ENCODE measurements at regions not wholly inside any gene's neighbourhood (a gene's known extent, or its start where the extent isn't known, plus 50 kb on each side); places are given as distances from the start of the nearest gene placed in this dataset.

DNA sequence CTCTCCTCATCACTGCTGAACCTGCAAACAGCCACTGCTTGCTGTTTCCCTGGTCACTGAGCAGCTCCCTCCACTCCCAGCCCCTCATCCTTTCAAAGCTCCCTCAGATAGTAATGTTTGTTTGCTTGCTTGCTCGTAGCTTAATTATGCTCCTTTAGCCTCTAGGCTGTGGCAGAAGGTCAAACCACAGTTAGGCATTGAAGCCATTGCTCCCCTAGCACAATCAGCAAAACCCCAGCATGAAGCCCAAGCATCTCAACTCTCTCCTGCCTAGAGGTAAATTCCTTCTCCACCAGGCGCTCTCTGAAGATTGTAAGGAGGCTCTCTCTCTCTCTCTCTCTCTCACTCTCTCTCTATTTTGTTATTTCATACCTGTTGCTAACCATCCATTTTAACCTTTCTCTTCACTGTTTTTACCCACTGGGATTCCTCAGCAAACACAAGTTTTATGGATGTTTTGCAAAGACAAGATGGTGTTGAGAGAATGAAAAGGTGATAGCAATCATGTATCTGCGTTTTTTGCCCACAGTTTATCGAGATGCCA lies 135.9 kb upstream of the HNRNPA3 start:
- Histone ChIP-seq H3K36me3 (ENCODE audit: low read depth, missing control alignments) (no peaks in the 10 kb centered on the region), H3K27ac (no peak overlapping the region), H3K27me3 (no peaks in the 10 kb centered on the region), H3K9me3 (no peaks in the 10 kb centered on the region), H3K4me1 (no peaks in the 10 kb centered on the region), H3K4me3 (no peak overlapping the region)
- no peak for DNase-seq
- no peak for TF ChIP-seq POLR2A (IDR thresholded peaks at IDR 0.05)
- TF ChIP-seq, protein P1, sequence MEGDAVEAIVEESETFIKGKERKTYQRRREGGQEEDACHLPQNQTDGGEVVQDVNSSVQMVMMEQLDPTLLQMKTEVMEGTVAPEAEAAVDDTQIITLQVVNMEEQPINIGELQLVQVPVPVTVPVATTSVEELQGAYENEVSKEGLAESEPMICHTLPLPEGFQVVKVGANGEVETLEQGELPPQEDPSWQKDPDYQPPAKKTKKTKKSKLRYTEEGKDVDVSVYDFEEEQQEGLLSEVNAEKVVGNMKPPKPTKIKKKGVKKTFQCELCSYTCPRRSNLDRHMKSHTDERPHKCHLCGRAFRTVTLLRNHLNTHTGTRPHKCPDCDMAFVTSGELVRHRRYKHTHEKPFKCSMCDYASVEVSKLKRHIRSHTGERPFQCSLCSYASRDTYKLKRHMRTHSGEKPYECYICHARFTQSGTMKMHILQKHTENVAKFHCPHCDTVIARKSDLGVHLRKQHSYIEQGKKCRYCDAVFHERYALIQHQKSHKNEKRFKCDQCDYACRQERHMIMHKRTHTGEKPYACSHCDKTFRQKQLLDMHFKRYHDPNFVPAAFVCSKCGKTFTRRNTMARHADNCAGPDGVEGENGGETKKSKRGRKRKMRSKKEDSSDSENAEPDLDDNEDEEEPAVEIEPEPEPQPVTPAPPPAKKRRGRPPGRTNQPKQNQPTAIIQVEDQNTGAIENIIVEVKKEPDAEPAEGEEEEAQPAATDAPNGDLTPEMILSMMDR (IDR thresholded peaks at IDR 0.05), result no peak
- 92% methylated on average over 4 of the region's 4 CpGs for WGBS, 2 donors
- intact Hi-C loops (cut with DNase I; ENCODE audit: low total_unique reads), result no loop called here

DNA sequence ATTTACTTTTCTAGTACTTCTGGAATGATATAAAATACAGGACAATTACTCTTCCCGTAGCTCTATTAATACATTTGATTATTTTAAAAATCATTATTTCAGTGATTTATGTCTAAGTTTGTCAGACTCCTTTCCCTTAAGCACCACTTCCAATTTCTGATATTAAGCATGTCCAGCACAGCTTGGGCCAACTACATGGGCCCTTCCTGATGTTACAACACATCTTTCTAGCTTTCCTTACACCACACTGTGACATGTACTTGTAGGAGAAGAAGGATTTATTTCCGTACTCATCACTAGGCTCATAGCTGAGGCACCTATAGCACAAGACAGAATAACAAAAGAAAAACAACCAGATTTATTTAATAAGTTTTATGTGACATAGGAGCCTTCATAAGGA lies 134.8 kb upstream of the HNRNPA3 start:
- no peaks in the 10 kb centered on the region for H3K9me3 ChIP-seq
- intact Hi-C loops (cut with DNase I; ENCODE audit: low total_unique reads), result no loop called here
- DNase-seq, result no peak
- no peak overlapping the region for H3K27ac ChIP-seq
- TF ChIP-seq, protein P1 (IDR thresholded peaks at IDR 0.05), result no peak
- no peak for TF ChIP-seq POLR2A (IDR thresholded peaks at IDR 0.05)
- no peaks in the 10 kb centered on the region for H3K4me1 ChIP-seq
- H3K27me3 ChIP-seq, result no peaks in the 10 kb centered on the region
- H3K36me3 ChIP-seq (ENCODE audit: low read depth, missing control alignments), result no peaks in the 10 kb centered on the region
- WGBS, 2 donors, result 45 to 91% methylated on average over 2 of the region's 2 CpGs
- H3K4me3 ChIP-seq, result no peak overlapping the region

DNA sequence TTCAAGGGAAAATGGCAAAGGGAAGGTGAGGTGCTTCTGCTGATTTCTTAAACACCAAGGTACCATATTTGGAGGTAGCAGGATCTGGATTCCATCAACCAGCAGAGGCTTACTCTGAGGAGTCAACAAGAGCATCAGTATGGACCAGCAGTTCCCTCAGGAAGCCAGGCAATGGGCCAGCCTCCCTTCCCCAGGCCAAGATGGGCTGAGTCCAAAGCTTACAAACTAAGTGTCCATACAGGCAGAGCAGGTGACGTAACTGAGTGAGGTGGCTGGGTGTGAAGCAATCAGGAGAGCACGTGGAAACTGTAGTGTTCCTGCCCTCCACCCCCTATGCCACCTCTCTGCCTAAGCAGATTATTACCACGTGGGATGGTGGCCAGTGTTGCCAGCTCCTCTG lies 134.2 kb upstream of the HNRNPA3 start:
- no peak overlapping the region for H3K27ac ChIP-seq
- intact Hi-C loops (cut with DNase I; ENCODE audit: low total_unique reads), result no loop called here
- TF ChIP-seq, protein P1 (IDR thresholded peaks at IDR 0.05), result no peak
- no peak for TF ChIP-seq POLR2A (IDR thresholded peaks at IDR 0.05)

DNA sequence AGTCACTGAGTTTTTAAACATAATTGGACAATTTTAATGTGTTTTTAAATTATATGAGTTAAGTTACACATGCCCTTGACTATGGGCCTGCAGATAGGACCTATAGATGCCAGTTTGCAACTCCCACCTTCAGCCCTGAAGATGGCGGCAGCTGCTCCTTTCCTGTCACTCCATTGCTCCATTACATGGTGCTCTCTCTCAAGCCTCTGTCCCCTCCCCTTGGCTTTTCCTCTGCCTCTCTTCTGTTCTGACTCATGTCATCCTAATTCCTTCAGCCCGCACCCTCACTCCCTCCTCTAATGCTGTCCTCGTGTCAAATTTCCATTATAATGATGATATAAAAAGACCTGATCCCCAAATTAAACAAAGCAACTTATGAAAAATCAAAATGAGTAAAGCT lies 133.7 kb upstream of the HNRNPA3 start:
- H3K9me3 ChIP-seq, result no peaks in the 10 kb centered on the region
- 58 to 59% methylated on average over 3 of the region's 3 CpGs for WGBS, 2 donors
- H3K4me1 ChIP-seq, result no peaks in the 10 kb centered on the region
- H3K27ac ChIP-seq, result no peak overlapping the region
- intact Hi-C loops (cut with DNase I; ENCODE audit: low total_unique reads), result no loop called here
- DNase-seq, result no peak
- no peaks in the 10 kb centered on the region for H3K36me3 ChIP-seq (ENCODE audit: low read depth, missing control alignments)
- TF ChIP-seq, protein P1 (IDR thresholded peaks at IDR 0.05), result no peak
- no peak for TF ChIP-seq POLR2A (IDR thresholded peaks at IDR 0.05)
- H3K27me3 ChIP-seq, result no peaks in the 10 kb centered on the region
- H3K4me3 ChIP-seq, result no peak overlapping the region

More for the DNA sequence above, 134.2 kb upstream of the HNRNPA3 start:
- H3K36me3 ChIP-seq (ENCODE audit: low read depth, missing control alignments), result no peaks in the 10 kb centered on the region
- H3K9me3 ChIP-seq, result no peaks in the 10 kb centered on the region
- no peaks in the 10 kb centered on the region for H3K27me3 ChIP-seq
- no peak overlapping the region for H3K4me3 ChIP-seq
- DNase-seq, result peak; percentile 36
- WGBS, 2 donors, result 48 to 82% methylated on average over 3 of the region's 3 CpGs
- H3K4me1 ChIP-seq, result no peaks in the 10 kb centered on the region

DNA sequence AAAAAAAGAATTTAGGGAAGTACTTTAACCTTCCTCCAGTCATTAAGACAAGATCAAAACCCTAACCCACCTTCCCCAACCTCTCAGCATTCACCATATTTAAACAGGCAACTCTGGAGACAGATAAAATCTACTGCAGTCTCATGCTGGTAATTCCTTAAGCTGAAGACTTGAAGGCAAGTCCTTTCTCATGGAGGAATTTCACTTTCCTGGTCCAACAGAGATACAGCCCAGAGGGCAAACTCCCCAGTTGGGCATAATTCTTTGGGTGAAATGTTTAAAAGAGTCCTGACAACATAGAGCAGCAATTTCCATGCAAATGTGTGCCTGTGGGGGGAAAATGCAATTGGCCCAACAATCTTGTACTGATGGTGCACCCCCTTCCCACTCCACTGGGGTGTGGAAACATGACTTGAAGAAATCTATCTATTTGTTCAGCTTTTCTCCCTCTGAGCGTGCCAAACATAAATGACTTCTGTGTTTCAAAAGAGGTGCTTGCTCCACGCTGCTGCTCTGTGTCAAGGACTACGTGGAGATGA lies 131.8 kb upstream of the HNRNPA3 start:
- Histone ChIP-seq H3K36me3 (ENCODE audit: low read depth, missing control alignments) (no peaks in the 10 kb centered on the region), H3K4me1 (no peaks in the 10 kb centered on the region), H3K27ac (no peak overlapping the region), H3K27me3 (no peaks in the 10 kb centered on the region), H3K9me3 (no peaks in the 10 kb centered on the region), H3K4me3 (no peak overlapping the region)
- intact Hi-C loops (cut with DNase I; ENCODE audit: low total_unique reads), result no loop called here
- DNase-seq, result no peak
- WGBS, 2 donors, result 73 to 81% methylated on average over 3 of the region's 3 CpGs
- TF ChIP-seq, protein P1 (IDR thresholded peaks at IDR 0.05), result no peak
- TF ChIP-seq POLR2A (IDR thresholded peaks at IDR 0.05), result no peak
